HG03025 (cell line): ENCODE measurements at regions not wholly inside any gene's neighbourhood (a gene's known extent, or its start where the extent isn't known, plus 50 kb on each side); places are given as distances from the start of the nearest gene placed in this dataset.
"Not testable (repeated sequence)": the region's sequence is repeated elsewhere in the genome, so short reads cannot be mapped to it uniquely, and the experiment has no call there.

Experiments used
- ATAC-seq: cut with Tn5 transposase; IDR thresholded peaks from one replicate; pipeline ENCODE4 v1.9.1; 2021; ENCODE audit warnings: mild to moderate bottlenecking, moderate library complexity; ENCODE audit not compliant: unreplicated experiment, low FRiP score

DNA sequence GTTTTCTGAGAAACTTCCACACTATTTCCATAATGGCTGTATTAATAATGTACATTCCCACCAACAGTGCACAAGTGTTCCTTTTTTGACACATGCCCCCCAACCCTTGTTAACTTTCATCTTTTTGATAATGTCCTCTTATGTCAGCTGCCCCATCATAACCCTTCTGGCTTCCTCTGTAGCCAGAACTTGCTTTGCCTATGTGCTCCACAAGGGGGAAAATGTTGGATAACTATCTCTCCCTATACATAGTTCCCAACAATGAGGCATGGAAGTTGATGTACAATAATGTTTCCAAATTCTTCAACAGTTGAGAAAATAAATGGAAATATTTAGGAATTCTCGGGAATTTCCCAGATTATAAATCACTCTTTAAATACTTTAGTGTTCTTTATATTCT, 142.9 kb downstream of the ASB9 start:
- no peak for ATAC-seq

DNA sequence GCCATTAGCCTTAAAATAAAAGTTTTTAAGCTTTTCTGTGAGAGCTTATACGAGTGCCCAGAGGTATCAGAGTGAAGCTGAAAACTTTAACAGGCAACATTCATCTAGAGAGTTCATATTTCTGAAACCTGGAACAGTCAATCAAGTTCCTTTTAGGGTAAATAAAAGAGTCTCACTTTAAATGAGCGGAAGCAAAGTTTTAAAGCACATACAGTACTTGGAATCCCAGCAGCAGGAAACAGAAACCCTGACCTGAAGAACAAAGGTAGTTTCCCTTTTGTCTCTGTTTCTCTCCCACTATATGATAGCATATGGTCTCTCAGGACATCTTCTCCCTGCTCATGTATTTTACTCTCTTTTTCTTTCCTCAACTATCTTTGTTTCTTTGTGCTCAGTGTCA, 153.0 kb downstream of the ASB9 start:
- ATAC-seq: no peak

DNA sequence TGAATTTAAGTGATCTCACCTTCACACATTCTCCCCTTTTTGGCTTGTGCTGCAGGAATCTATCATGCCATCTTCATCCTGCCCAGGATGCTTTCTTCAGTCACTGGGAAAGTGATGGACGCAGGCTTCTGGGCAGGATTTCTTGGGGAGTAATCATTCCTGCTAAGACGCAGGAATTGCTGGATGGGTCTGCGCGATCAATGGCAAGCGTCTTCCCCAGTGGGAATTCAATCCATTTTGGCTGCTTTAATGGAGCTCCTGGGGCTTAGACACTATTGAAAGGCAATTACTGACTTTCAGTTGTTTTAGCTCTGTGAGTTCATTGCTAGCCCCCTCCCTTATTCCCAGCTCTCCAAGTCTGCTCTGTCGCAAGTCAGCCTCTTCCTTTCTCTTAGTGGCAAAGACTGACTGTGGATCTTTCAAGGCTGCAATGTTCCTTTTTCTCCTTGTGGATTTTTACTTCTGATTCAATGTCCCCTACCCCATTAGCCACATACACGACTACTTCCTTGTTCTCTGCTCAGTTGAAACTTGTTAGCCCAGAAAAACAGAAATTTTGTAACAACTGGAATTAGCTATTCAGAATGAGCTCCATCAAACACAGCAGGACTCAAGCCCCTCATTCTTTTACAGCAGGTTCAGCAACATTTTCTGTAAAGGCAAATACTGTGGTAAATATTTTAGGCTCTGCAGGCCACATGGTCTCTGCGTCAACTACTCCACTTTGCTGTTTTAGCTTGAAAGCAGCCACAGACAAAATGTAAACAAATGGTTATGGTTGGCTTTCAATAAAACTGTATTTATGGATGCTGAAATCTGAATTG, 154.9 kb downstream of the ASB9 start:
- no peak for ATAC-seq

DNA sequence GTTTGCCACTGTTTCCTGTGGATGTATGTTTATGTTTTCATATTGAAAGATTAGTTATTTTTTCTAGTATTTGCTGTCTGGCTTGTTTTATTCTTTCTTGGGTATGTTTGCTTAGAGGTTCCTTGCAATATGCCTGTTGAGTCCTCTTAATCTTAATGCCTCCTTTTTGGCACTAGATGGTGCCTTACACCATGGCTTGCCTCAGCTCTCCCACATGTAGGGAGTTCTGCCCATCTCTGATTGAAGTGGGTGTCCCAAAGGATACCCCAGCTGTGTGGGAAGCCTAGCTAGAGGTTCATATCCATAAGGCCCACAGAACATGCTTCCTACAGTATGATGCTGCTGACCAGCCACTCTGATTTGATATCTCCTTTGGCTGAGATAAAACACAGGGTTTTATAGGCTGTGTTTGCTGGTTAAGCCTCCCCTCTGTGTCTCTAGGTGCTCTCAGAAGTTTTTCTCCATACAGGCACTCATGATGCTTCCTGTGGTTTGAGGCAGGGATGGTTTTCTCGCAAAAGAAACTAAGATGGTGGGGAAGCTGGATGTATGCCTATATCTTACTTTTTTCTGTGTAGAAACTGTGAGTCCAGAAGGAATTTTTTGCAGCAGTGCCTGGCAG, 162.4 kb downstream of the ASB9 start:
- no peak for ATAC-seq

DNA sequence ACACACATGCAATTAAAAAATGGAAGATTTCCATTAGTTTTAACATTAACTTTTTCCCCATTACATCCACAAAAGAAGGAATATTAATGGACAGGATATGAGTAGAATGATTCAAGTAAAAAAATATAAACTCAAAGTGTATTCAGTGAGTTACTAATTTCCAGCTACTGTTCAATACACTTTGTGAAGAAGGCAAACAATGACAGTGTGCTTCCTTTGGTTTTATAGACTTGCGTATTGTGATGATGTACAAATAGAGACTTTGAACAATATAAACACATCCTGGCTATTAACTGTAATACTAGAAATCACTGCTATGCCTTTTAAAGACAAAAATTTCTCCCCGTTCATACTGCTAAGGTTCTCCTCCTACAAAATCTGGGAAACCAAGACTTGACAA, 171.4 kb downstream of the ASB9 start:
- no peak for ATAC-seq

DNA sequence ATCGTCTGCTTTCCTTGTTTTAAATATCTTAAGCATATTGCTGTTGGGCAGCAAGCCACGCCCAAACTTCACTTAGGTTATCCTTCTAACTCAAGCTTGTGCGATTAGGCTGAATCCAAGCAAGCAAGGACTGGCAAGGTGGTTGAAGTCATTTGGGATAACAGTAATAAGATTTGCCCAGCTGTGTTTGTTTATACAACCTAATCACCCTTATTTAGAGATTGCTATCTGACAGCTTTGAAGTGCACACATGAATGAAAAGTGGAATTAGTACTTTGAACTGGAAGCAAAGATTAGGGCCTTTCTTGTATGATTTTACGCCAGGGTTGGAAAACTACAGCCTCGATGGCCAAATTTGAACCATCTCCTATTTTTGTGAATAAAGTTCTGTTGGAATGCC, 182.1 kb downstream of the ASB9 start:
- ATAC-seq: no peak

DNA sequence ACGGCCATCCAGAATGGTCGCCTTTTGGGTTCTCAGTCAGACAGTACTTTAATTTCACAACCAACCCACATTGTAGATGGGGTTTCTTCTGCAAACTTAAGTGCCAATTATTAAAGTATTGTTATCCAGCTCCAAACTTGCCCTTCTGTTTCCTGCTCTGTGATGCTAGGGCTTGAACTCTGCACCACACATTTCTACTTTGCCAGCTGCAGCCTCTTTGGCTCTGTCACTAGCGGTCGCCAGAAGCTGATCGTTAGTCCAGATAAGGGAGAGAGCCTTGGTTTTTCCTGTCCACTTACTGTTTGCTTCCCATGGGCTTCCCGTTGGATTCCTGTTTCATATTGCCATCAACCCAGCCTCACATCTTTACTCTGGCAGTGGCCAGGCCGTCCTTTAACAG, 196.6 kb downstream of the ASB9 start:
- ATAC-seq: no peak

DNA sequence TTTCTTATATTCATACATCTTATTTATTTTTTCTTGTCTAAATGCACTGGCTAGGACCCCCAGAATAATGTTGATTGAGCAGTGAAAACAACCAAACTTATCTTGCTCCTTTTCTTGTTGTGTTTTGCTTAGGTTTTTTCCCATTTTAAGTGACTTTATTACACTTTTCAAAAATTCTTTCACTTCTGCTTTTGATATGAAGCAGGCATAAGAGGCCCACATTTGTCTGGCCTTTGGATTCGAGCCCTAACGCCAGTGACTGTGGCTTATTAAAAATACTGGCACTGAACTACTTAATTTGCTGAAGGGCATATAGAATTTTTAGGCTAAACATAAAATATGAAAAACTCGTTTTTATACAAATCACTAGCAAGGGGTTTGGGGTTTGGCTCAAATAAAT, 197.0 kb downstream of the ASB9 start:
- no peak for ATAC-seq

DNA sequence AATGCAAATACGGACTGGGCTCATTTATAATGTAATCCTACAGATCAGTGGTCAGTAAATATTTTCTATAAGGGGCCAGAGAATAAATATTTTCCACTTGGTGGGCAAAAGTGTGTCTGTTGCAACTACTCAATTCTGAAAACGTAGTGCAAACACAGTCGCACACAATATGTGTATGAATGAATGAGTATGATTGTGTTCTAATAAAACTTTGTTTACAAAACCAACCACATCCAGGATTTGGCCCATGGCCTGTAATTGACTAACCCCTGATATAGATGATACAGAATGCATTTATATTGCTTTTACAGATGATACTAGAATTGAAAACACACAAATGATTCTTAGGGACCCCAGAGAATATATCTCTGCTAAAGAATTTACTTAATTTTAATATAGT, 197.6 kb downstream of the ASB9 start:
- no peak for ATAC-seq

DNA sequence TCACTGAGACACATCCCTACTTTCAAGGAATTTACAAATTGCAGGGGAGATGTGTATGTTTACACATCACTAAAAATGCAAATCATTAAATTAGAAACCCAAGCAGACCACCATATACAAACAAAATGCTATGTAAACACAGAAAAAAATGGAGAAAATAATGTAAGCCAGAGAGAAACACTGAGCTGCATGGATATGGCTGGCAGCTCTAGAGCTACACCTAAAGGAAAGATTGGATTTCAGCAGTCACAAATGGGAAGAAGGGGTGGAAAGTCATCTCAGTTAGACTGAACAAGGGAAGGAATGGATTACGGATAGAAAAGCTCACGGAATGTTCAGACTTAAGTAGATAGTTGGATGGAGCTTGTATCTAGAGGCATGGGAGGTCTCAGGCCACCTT, 186.3 kb downstream of the MOSPD2 start:
- no peak for ATAC-seq

DNA sequence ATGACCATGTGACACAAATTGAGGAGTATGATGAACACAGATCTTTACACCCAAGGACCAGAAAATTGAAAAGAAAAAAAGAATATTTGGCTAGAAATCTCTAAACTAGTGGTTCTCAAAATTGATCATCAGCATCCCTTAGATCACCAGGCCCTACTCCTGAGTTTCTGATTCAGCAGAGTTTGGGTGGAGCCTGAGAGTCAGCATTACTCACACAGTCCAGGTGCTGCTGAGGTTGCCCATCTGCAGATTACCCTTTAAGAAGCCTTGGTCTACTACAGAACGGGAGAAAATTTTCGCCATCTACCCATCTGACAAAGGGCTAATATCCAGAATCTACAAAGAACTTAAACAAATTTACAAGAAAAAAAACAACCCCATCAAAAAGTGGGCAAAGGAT, 182.8 kb downstream of the MOSPD2 start:
- ATAC-seq: no peak

DNA sequence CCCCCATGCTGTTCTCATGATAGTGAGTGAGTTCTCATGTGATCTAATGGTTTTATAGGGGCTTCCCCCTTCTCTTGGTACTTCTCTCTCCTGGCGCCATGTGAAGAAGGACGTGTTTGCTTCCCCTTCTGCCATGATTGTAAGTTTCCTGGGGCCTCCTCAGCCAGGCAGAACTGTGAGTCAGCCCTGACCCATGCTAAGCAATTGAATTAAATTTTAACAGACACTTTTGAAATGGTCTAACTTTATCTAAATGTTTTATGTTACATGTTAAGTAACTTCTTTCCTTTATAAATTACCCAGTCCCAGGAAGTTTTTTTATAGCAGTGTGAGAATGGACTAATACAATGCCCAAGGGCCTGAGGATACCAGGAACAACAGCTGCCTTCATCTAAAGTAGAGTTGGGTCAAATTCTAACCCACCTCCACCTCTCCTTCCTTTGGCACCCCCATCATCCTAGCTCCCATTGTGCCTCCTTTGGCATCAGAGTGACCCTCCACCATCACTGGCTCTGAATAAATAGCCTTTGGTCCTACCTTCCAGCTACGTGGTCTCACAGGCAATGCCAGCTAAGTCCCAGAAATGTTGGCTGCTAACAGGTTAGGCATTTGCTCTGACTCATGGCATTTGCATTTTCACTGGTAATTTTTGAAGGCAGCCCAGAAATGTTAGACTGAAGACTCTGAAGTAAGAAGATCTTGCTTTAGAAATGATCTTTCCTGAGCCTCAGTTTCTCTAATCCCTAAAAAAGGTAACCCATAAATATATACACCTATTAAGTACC, 182.1 kb downstream of the MOSPD2 start:
- ATAC-seq: no peak

DNA sequence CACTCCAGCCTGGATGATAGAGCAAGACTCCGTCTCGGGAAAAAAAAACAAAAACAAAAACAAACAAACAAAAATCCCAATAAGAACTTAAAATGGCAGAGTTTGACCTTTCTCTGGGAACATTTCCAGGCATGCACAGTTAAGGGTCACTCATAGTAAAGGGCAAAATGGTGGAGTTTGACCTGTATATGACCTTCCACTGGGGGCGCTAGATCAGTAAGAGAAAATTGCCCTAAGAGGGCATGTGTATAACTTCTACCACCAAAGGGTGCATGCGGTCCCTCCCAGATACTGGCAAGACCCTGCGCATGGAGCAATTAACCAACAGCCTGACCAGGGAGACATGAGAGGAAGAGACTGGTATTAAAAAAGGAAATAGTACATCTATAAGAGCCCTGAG, 177.2 kb downstream of the MOSPD2 start:
- no peak for ATAC-seq

DNA sequence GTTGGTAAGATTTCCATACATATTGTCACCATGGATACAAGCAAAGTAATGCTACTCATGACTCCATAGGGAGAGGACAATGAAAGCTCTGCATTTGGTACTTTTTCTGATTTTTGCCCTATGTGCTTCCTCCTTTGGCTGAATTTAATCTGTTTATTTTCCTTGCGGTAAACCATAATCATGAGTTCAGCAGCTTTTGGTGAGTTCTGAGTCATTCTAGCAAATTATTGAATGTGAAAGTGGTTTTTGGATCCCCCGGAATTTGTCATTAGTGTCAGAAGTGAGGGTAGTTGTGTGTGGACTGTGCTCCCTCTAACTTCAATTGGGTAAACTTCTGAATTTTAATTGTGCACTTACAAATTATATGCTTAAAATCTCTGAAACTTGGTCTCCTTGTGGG, 170.3 kb downstream of the MOSPD2 start:
- no peak for ATAC-seq

DNA sequence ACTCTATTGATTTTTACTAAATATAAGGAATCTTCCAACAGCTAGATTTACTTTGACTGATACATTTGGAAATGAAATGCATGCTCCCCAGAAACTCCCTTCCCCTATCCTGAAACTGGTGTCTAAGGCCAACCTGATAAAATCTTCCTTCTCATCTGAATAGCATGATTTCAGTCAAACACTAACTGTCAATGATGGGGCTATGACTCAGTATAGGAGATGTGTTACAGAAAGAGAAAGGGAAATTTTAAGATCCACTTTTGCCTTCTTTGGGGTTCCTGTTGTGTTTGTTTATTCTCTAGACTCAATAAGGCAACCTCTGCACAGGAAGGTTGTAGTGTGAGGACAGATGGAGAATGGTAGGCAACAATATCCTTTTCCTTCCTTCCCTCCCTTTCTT, 160.7 kb downstream of the MOSPD2 start:
- ATAC-seq: no peak

DNA sequence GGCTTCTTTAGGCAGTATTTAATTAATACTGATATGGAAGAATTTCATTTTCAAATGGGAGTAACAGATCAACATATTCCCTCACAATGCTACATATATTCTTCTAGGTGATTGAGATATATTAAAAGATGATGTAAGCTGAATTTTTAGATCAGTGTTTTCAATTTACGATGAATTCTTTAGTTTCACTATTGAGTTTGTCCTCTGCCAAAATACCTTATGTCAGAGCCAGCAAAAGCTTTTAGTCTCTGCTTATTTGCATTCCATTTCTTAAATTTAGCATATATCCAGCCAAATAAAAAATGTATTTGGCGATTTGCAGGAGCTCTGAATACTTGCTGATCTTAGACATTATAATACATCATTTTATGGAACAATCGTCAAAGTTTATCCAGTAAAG, 144.3 kb downstream of the MOSPD2 start:
- ATAC-seq: no peak

DNA sequence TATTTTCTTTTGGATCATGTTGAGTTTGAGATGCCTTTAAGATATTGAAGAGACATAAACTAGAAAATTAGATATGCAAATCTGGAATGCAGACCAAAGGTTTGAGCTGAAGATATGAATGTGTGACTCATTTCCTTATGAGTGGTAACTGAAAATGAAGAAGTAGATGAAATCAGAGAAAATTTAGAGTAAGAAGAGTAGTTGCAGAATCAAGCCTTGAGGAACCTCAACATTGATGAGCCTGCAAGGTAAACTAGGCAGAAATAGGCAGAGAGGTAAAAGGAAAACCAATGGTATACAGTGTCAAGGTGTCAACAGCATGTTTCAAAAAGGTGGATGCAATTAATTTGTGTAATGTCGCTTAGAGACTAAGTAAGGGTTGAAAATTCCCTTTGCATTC, 142.8 kb downstream of the MOSPD2 start:
- no peak for ATAC-seq

DNA sequence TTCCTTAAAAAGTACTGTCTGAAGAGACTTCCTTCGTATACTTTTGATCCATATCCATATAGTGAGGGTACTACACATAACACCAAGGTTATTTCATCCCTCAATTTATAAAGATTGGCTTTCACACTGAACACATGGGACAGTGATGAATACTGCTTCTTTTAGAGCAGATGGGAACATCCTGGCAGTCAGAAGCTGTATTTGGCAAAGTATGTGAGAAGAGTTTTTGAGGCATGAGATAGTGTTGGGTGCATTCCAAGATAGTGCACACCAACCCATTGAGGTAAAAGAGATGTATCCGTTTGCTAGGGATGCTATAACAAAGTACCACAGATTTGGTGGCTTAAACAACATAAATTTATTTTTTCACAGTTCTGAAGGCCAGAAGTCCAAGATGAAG, 141.1 kb downstream of the MOSPD2 start:
- ATAC-seq: no peak

DNA sequence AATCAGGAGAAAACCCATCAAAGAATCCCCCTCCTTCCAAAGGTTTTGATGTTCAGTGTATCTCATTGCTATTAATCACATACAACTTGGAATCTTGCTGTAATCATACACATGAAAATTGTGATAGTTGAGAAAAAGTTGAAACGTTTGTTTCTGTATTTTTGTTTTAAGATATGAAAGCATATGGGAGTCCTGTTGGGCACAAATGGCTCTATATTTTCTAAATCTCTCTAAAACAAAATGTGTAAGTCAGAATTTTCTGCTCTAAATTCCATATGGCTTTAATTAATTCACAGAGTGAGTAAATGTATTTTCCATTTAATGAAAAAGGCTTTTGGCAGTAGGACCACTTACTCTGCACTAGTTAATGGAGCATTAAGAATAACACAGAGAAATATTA, 140.2 kb downstream of the MOSPD2 start:
- no peak for ATAC-seq

DNA sequence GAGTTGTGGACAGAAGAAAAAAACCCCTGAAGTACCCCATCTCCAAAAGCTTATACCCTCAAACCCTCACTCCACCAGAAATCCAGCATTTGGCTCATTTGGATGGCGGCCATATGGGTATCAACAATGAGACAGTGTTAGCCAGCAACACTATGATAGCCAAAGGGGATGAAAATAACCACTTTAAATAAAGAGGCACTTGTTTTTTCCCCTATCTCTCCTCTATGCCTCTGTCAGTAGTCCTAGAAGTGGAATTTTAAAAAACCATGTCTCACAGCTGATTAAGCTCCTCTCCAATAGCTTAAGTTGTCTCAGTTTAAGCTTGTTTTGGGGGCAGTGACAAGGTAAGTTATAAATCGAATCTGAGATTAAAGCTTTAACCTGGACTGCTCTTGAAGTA, 124.0 kb downstream of the MOSPD2 start:
- ATAC-seq: no peak

DNA sequence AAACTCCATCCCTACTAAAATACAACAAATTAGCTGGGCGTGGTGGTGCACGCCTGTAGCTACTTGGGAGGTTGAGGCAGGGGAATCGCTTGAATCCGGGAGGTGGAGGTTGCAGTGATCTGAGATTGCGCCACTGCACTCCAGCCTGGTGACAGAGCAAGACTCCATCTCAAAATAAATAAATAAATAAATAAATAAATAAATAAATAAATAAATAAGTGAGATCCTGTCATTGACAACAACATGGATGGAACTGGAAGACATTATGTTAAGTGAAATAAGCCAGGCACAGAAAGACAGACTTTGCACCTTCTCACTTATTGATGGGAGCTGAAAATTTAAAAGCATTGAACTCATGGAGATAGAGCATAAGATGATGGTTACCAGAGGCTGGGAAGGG, 111.2 kb downstream of the MOSPD2 start:
- not testable (repeated sequence) for ATAC-seq
